Neural progenitor cell (in vitro differentiated cells): ENCODE measurements at regions not wholly inside any gene's neighbourhood (a gene's known extent, or its start where the extent isn't known, plus 50 kb on each side); places are given as distances from the start of the nearest gene placed in this dataset.

Source experiments
- DNase-seq: peaks from one replicate; pipeline ENCODE4 v3.0.0-alpha.2; 2016; ENCODE audit warnings: low spot score
- H2AFZ ChIP-seq: fragments of 200-600 bp; sonication (generic); replicated peaks from 2 replicates; pipeline ENCODE4 v1.6.1; 2016; ENCODE audit warnings: antibody characterized with exemption
- H3F3A ChIP-seq: fragments of 200-600 bp; sonication (generic); 2 replicates; pipeline ENCODE4 v1.6.1; 2016; ENCODE audit warnings: antibody characterized with exemption, low read depth
- H3K27ac ChIP-seq: fragments of 200-600 bp; sonication (generic); 2 replicates; pipeline ENCODE4 v1.5.1; 2016; ENCODE audit warnings: mild to moderate bottlenecking
- H3K27me3 ChIP-seq: fragments of 200-600 bp; sonication (generic); 2 replicates; pipeline ENCODE4 v1.6.1; 2016; ENCODE audit warnings: mild to moderate bottlenecking, moderate library complexity
- H3K36me3 ChIP-seq: fragments of 200-600 bp; sonication (generic); 2 replicates; pipeline ENCODE4 v1.5.1; 2016
- H3K4me1 ChIP-seq: fragments of 200-600 bp; sonication (generic); 2 replicates; pipeline ENCODE4 v1.6.1; 2016; ENCODE audit warnings: mixed run types
- H3K4me2 ChIP-seq: fragments of 200-600 bp; sonication (generic); 2 replicates; pipeline ENCODE4 v1.6.1; 2016
- H3K4me3 ChIP-seq: fragments of 200-600 bp; sonication (generic); 2 replicates; pipeline ENCODE4 v1.5.1; 2016
- H3K79me2 ChIP-seq: fragments of 200-600 bp; sonication (generic); 2 replicates; pipeline ENCODE4 v1.6.1; 2016; ENCODE audit warnings: low read depth
- H3K9ac ChIP-seq: fragments of 200-600 bp; sonication (generic); 2 replicates; pipeline ENCODE4 v1.6.1; 2016
- H3K9me3 ChIP-seq: fragments of 200-600 bp; sonication (generic); 2 replicates; pipeline ENCODE4 v1.5.1; 2016; ENCODE audit warnings: low read depth
- H4K20me1 ChIP-seq: fragments of 200-600 bp; sonication (generic); 2 replicates; pipeline ENCODE4 v1.6.1; 2016; ENCODE audit warnings: low read depth
- H3K27ac Mint-ChIP-seq: 3 replicates; pipeline ENCODE4 v1.8.0; 2021; ENCODE audit warnings: mixed read lengths
- H3K27me3 Mint-ChIP-seq: 2 replicates; pipeline ENCODE4 v1.8.0; 2022; ENCODE audit warnings: low read depth, mild to moderate bottlenecking, inconsistent platforms, moderate library complexity, mixed read lengths; ENCODE audit not compliant: insufficient read depth
- H3K36me3 Mint-ChIP-seq: 3 replicates; pipeline ENCODE4 v1.8.0; 2021; ENCODE audit warnings: mixed read lengths
- H3K4me1 Mint-ChIP-seq: 3 replicates; pipeline ENCODE4 v1.8.0; 2021; ENCODE audit warnings: mixed read lengths
- H3K4me3 Mint-ChIP-seq: 3 replicates; pipeline ENCODE4 v1.8.0; 2021; ENCODE audit warnings: mild to moderate bottlenecking, moderate library complexity, mixed read lengths
- H3K9me3 Mint-ChIP-seq: 3 replicates; pipeline ENCODE4 v1.8.0; 2020; ENCODE audit warnings: mixed read lengths
- EZH2 ChIP-seq: fragments of 200-600 bp; sonication (generic); IDR thresholded peaks from 2 replicates; pipeline ENCODE4 v1.6.1; 2017; ENCODE audit warnings: antibody characterized with exemption, mild to moderate bottlenecking, moderate library complexity
- EZH2phosphoT487 ChIP-seq: fragments of 200-600 bp; sonication (generic); IDR thresholded peaks from 2 replicates; pipeline ENCODE4 v1.6.1; 2017; ENCODE audit warnings: antibody characterized with exemption
- TF ChIP-seq, protein P1 (sequence below): fragments of 200-600 bp; sonication (generic); IDR thresholded peaks from 2 replicates; pipeline ENCODE4 v1.5.1; 2017; ENCODE audit warnings: antibody characterized with exemption, mild to moderate bottlenecking

DNA sequence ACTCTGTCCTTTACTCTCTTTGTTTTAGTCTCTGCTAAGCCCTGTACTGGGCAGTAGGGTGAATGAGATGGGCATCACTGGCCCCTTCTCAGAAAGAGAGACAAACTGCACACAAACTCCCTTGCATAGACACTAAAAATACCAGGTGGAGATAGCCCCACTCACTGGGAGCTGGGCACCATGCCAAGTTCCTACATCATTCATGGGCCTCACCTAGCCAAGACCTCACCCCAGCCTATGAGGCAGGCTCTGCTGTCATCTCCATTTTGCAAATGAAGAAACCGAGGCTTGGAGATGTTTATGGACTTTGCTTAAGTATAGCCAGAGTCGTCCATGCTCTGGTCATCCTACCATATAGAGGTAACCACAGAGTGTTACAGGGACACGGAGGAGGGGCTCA lies 499.8 kb upstream of the CDH11 start:
- Mint-ChIP-seq H3K4me3 (no peak overlapping the region), H3K36me3 (no peaks in the 10 kb centered on the region), H3K4me1 (no peaks in the 10 kb centered on the region), H3K27me3 (no peaks in the 10 kb centered on the region), H3K27ac (no peak overlapping the region), H3K9me3 (peaks cover 4% of the 10 kb centered on the region)
- Histone ChIP-seq H3K27ac (no peak overlapping the region), H3K4me2 (no peak overlapping the region), H3K79me2 (no peaks in the 10 kb centered on the region), H3K9me3 (no peaks in the 10 kb centered on the region), H4K20me1 (no peaks in the 10 kb centered on the region), H3K4me3 (no peak overlapping the region), H3K4me1 (no peaks in the 10 kb centered on the region), H3K36me3 (no peaks in the 10 kb centered on the region), H3F3A (no peaks in the 10 kb centered on the region), H2AFZ (no peak overlapping the region), H3K9ac (no peak overlapping the region), H3K27me3 (no peaks in the 10 kb centered on the region)
- TF ChIP-seq EZH2phosphoT487, result no peak
- TF ChIP-seq EZH2, result no peak
- TF ChIP-seq, protein P1, sequence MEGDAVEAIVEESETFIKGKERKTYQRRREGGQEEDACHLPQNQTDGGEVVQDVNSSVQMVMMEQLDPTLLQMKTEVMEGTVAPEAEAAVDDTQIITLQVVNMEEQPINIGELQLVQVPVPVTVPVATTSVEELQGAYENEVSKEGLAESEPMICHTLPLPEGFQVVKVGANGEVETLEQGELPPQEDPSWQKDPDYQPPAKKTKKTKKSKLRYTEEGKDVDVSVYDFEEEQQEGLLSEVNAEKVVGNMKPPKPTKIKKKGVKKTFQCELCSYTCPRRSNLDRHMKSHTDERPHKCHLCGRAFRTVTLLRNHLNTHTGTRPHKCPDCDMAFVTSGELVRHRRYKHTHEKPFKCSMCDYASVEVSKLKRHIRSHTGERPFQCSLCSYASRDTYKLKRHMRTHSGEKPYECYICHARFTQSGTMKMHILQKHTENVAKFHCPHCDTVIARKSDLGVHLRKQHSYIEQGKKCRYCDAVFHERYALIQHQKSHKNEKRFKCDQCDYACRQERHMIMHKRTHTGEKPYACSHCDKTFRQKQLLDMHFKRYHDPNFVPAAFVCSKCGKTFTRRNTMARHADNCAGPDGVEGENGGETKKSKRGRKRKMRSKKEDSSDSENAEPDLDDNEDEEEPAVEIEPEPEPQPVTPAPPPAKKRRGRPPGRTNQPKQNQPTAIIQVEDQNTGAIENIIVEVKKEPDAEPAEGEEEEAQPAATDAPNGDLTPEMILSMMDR, result no peak
- DNase-seq, result no peak

DNA sequence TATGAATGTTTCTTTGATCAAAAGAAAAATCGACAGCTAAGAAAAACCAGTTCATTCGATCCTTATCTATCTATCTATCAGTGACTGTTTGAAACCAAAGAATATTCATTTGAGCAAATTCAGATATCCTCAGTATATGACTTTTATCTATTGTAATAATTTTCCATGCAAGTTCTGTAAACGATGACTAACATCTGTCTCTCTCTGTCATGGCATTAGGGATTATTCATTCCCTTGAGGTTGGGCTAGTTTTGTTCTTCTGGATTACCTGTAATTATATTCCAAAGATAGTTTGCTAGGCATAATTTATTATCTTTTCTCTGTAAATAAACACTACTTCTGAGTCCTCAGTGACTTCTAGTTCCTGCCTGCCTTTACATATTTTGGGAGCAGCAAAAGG lies 497.7 kb upstream of the CDH11 start:
- Mint-ChIP-seq H3K4me1 (no peaks in the 10 kb centered on the region), H3K36me3 (no peaks in the 10 kb centered on the region), H3K27ac (no peak overlapping the region), H3K27me3 (no peaks in the 10 kb centered on the region), H3K4me3 (no peak overlapping the region), H3K9me3 (peaks cover 3% of the 10 kb centered on the region)
- Histone ChIP-seq H3F3A (no peaks in the 10 kb centered on the region), H2AFZ (no peak overlapping the region), H3K9ac (no peak overlapping the region), H3K4me3 (no peak overlapping the region), H3K27me3 (no peaks in the 10 kb centered on the region), H3K36me3 (no peaks in the 10 kb centered on the region), H4K20me1 (no peaks in the 10 kb centered on the region), H3K79me2 (no peaks in the 10 kb centered on the region), H3K4me2 (no peak overlapping the region), H3K27ac (no peak overlapping the region), H3K9me3 (no peaks in the 10 kb centered on the region), H3K4me1 (no peaks in the 10 kb centered on the region)
- DNase-seq, result no peak
- TF ChIP-seq EZH2phosphoT487 (no peak), EZH2 (no peak)
- TF ChIP-seq, protein P1, result no peak

DNA sequence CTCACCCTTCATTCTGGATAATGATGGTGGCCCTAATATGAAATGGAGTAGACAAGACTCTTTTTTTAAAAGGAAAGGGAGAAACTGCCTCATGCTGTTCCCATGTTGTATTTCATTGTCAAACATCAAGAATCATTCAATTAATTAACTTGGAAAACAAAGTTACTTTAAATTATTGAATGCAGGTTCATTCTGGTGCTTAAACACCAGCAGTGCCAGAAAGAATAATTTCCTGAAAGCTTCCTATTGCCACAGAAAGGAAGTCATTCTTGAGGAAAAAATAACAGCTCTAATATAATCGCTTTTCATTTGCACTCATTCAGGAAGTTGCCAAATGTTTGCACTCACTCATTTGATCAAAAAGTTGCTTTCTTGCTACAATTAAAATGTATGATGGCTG lies 497.1 kb upstream of the CDH11 start:
- Histone ChIP-seq H3K27ac (no peak overlapping the region), H3K27me3 (no peaks in the 10 kb centered on the region), H3K4me2 (no peak overlapping the region), H3K4me3 (no peak overlapping the region), H2AFZ (no peak overlapping the region), H3K36me3 (no peaks in the 10 kb centered on the region), H3K79me2 (no peaks in the 10 kb centered on the region), H3K9me3 (no peaks in the 10 kb centered on the region), H3F3A (no peaks in the 10 kb centered on the region), H3K9ac (no peak overlapping the region), H3K4me1 (no peaks in the 10 kb centered on the region), H4K20me1 (no peaks in the 10 kb centered on the region)
- no peak for DNase-seq
- peaks cover 7% of the 10 kb centered on the region for H3K9me3 Mint-ChIP-seq
- no peak overlapping the region for H3K27ac Mint-ChIP-seq
- TF ChIP-seq, protein P1, result no peak
- TF ChIP-seq EZH2phosphoT487 (no peak), EZH2 (no peak)
- no peaks in the 10 kb centered on the region for H3K36me3 Mint-ChIP-seq
- H3K27me3 Mint-ChIP-seq, result no peaks in the 10 kb centered on the region
- H3K4me3 Mint-ChIP-seq, result no peak overlapping the region
- no peaks in the 10 kb centered on the region for H3K4me1 Mint-ChIP-seq

DNA sequence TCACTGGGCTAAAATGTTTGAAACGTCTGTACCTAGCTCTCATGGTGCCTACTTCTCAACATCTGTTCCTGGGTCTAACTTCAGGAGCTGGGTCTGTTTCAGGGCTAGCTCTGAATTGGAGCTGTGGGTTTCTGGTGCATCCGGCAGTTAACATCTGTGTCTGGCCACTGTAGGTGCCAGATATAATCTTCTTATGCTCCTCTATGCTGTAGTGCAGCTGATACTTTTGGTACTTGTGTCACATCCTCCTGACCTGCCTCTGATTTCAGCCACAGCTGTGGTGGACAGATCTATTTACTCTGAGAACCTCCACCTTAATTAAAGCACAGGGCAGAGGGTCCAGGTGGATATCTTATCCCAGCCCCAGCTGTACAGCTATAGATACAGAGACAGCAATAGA lies 496.5 kb upstream of the CDH11 start:
- no peaks in the 10 kb centered on the region for H3K36me3 Mint-ChIP-seq
- no peaks in the 10 kb centered on the region for H3K27me3 ChIP-seq
- no peaks in the 10 kb centered on the region for H3K36me3 ChIP-seq
- H2AFZ ChIP-seq, result no peak overlapping the region
- H3K27ac Mint-ChIP-seq, result no peak overlapping the region
- no peak for DNase-seq
- H3K27me3 Mint-ChIP-seq, result no peaks in the 10 kb centered on the region
- H3K4me1 ChIP-seq, result no peaks in the 10 kb centered on the region
- TF ChIP-seq, protein P1, result no peak
- TF ChIP-seq EZH2, result no peak
- TF ChIP-seq EZH2phosphoT487, result no peak
- H4K20me1 ChIP-seq, result no peaks in the 10 kb centered on the region
- H3K79me2 ChIP-seq, result no peaks in the 10 kb centered on the region
- no peaks in the 10 kb centered on the region for H3K4me1 Mint-ChIP-seq
- no peak overlapping the region for H3K4me2 ChIP-seq
- H3K9me3 Mint-ChIP-seq, result peaks cover 9% of the 10 kb centered on the region
- H3F3A ChIP-seq, result no peaks in the 10 kb centered on the region
- H3K9me3 ChIP-seq, result no peaks in the 10 kb centered on the region
- H3K27ac ChIP-seq, result no peak overlapping the region
- no peak overlapping the region for H3K4me3 Mint-ChIP-seq
- no peak overlapping the region for H3K9ac ChIP-seq
- H3K4me3 ChIP-seq, result no peak overlapping the region
